GM18498 (cell line): ENCODE measurements at regions not wholly inside any gene's neighbourhood (a gene's known extent, or its start where the extent isn't known, plus 50 kb on each side); places are given as distances from the start of the nearest gene placed in this dataset.

Source experiments
- ATAC-seq: cut with Tn5 transposase; IDR thresholded peaks from one replicate; pipeline ENCODE4 v1.9.1; 2021; ENCODE audit warnings: mild to moderate bottlenecking, moderate library complexity; ENCODE audit not compliant: unreplicated experiment

GRCh38 chr4:38581426-38582106 is 82.4 kb upstream of the KLF3 start:
- ATAC-seq, result no peak

GRCh38 chr4:38582445-38582844 is 81.6 kb upstream of the KLF3 start:
- no peak for ATAC-seq

- no peak for ATAC-seq
These were observed 81.0 kb upstream of the KLF3 start for GRCh38 chr4:38582889-38583470.

GRCh38 chr4:38585871-38586270 is 78.1 kb upstream of the KLF3 start:
- ATAC-seq, result no peak

GRCh38 chr4:38587106-38587505 is 76.9 kb upstream of the KLF3 start:
- no peak for ATAC-seq

GRCh38 chr4:38590046-38590445 is 74.0 kb upstream of the KLF3 start:
- ATAC-seq, result no peak

- ATAC-seq, result no peak
These were observed 72.2 kb upstream of the KLF3 start for GRCh38 chr4:38591617-38592337.

- ATAC-seq, result no peak
These were observed 65.5 kb upstream of the KLF3 start for GRCh38 chr4:38598489-38598888.

GRCh38 chr4:38600575-38600974 is 63.4 kb upstream of the KLF3 start:
- no peak for ATAC-seq

GRCh38 chr4:38601244-38601915 is 62.6 kb upstream of the KLF3 start:
- no peak for ATAC-seq

GRCh38 chr4:38601916-38602291 is 62.1 kb upstream of the KLF3 start:
- no peak for ATAC-seq

GRCh38 chr4:38603652-38604051 is 60.3 kb upstream of the KLF3 start:
- no peak for ATAC-seq

- no peak for ATAC-seq
These were observed 58.7 kb upstream of the KLF3 start for GRCh38 chr4:38605181-38605752.

- ATAC-seq, result no peak
These were observed 58.0 kb upstream of the KLF3 start for GRCh38 chr4:38605753-38606586.

GRCh38 chr4:38606587-38606905 is 57.5 kb upstream of the KLF3 start:
- ATAC-seq, result no peak

GRCh38 chr4:38609614-38610013 is 54.4 kb upstream of the KLF3 start:
- no peak for ATAC-seq

- ATAC-seq, result no peak
These were observed 53.5 kb upstream of the KLF3 start for GRCh38 chr4:38610521-38610920.

GRCh38 chr4:38610966-38611431 is 53.0 kb upstream of the KLF3 start:
- no peak for ATAC-seq

- ATAC-seq, result no peak
These were observed 52.3 kb upstream of the KLF3 start for GRCh38 chr4:38611676-38612075.

- ATAC-seq, result no peak
These were observed 51.2 kb upstream of the KLF3 start for GRCh38 chr4:38612646-38613414.
